GM12892 (cell line): ENCODE measurements at regions not wholly inside any gene's neighbourhood (a gene's known extent, or its start where the extent isn't known, plus 50 kb on each side); places are given as distances from the start of the nearest gene placed in this dataset.

Experiments
- DNase-seq: peaks from one replicate; pipeline ENCODE4 v3.0.0; 2011; ENCODE audit not compliant: insufficient read length
- FAIRE-seq: peaks from 2 replicates; lab custom pipeline; 2011; peaks lifted over from hg19 to GRCh38; lab: Jason Lieb, UNC
- POLR2A ChIP-seq: IDR thresholded peaks from 2 replicates; pipeline ENCODE4 v1.6.1; 2011; ENCODE audit warnings: low read depth, low read length, control low read depth
- POLR2AphosphoS5 ChIP-seq: IDR thresholded peaks from 2 replicates; pipeline ENCODE4 v1.6.1; 2011; ENCODE audit warnings: low read depth, low read length, control low read depth
- TAF1 ChIP-seq: IDR thresholded peaks from 2 replicates; pipeline ENCODE4 v1.6.1; 2011; ENCODE audit warnings: low read depth, mild to moderate bottlenecking, control low read depth, low read length, borderline replicate concordance

GRCh38 chr16:52861614-52862022 is 191.1 kb downstream of the CHD9NB start:
- DNase-seq (no peak), FAIRE-seq (no peak)
- TF ChIP-seq TAF1, result no peak
- no peak for TF ChIP-seq POLR2AphosphoS5
- TF ChIP-seq POLR2A, result no peak

GRCh38 chr16:52855463-52855862 is 197.2 kb downstream of the CHD9NB start:
- FAIRE-seq (no peak), DNase-seq (no peak)
- TF ChIP-seq POLR2AphosphoS5 (no peak), TAF1 (no peak), POLR2A (no peak)

- TF ChIP-seq POLR2AphosphoS5 (no peak), POLR2A (no peak), TAF1 (no peak)
- FAIRE-seq, result no peak
- DNase-seq, result no peak
Measured at GRCh38 chr16:52852978-52853377, 199.7 kb downstream of the CHD9NB start.

GRCh38 chr16:52851211-52851740 is 201.4 kb downstream of the CHD9NB start:
- no peak for TF ChIP-seq POLR2A
- no peak for TF ChIP-seq TAF1
- TF ChIP-seq POLR2AphosphoS5, result no peak
- FAIRE-seq, result no peak
- DNase-seq, result no peak

GRCh38 chr16:52843381-52843780 is 209.3 kb downstream of the CHD9NB start:
- no peak for FAIRE-seq
- TF ChIP-seq TAF1 (no peak), POLR2AphosphoS5 (no peak), POLR2A (no peak)
- DNase-seq, result no peak

- no peak for DNase-seq
- no peak for FAIRE-seq
- TF ChIP-seq POLR2AphosphoS5 (no peak), POLR2A (no peak), TAF1 (no peak)
Measured at GRCh38 chr16:52837251-52837650, 215.4 kb downstream of the CHD9NB start.

GRCh38 chr16:52834736-52835465 is 217.8 kb downstream of the CHD9NB start:
- DNase-seq (no peak), FAIRE-seq (no peak)
- TF ChIP-seq TAF1 (no peak), POLR2AphosphoS5 (no peak), POLR2A (no peak)

GRCh38 chr16:52832771-52833170 is 219.9 kb downstream of the CHD9NB start:
- DNase-seq (no peak), FAIRE-seq (no peak)
- TF ChIP-seq POLR2A (no peak), TAF1 (no peak)

GRCh38 chr16:52827456-52827855 is 225.2 kb downstream of the CHD9NB start:
- FAIRE-seq (no peak), DNase-seq (no peak)
- no peak for TF ChIP-seq TAF1
- TF ChIP-seq POLR2AphosphoS5, result no peak
- no peak for TF ChIP-seq POLR2A

- DNase-seq, result no peak
- FAIRE-seq, result no peak
- TF ChIP-seq TAF1 (no peak), POLR2AphosphoS5 (no peak), POLR2A (no peak)
Measured at GRCh38 chr16:52825892-52826291, 226.8 kb downstream of the CHD9NB start.

GRCh38 chr16:52819808-52820207 is 232.9 kb downstream of the CHD9NB start:
- no peak for DNase-seq
- FAIRE-seq, result no peak
- TF ChIP-seq POLR2A (no peak), POLR2AphosphoS5 (no peak), TAF1 (no peak)

- TF ChIP-seq TAF1 (no peak), POLR2A (no peak), POLR2AphosphoS5 (no peak)
- FAIRE-seq, result no peak
- DNase-seq, result no peak
Measured at GRCh38 chr16:52819405-52819804, 233.3 kb downstream of the CHD9NB start.

- no peak for TF ChIP-seq POLR2AphosphoS5
- no peak for TF ChIP-seq POLR2A
- TF ChIP-seq TAF1, result no peak
- no peak for FAIRE-seq
- no peak for DNase-seq
Measured at GRCh38 chr16:52817696-52818095, 235.0 kb downstream of the CHD9NB start.
